HEK293 (cell line): ENCODE measurements at regions not wholly inside any gene's neighbourhood (a gene's known extent, or its start where the extent isn't known, plus 50 kb on each side); places are given as distances from the start of the nearest gene placed in this dataset.

Source experiments
- MEIS1 ChIP-seq: sonication (generic); formaldehyde crosslinking; IDR thresholded peaks from 2 replicates; pipeline ENCODE4 v1.8.1; 2022; ENCODE audit warnings: missing genetic modification reagents, mild to moderate bottlenecking, borderline replicate concordance
- TCF7L2 ChIP-seq: IDR thresholded peaks from 2 replicates; pipeline ENCODE4 v1.6.1; 2011; ENCODE audit warnings: low read depth, mild to moderate bottlenecking, inconsistent platforms, low read length, moderate library complexity, borderline replicate concordance
- ZFP3 ChIP-seq: fragments of 450-650 bp; formaldehyde crosslinking; IDR thresholded peaks from 2 replicates; pipeline ENCODE4 v1.5.1; 2016; ENCODE audit warnings: low read depth, missing biosample characterization, missing genetic modification characterization
- ZNF747 ChIP-seq: fragments of 450-650 bp; formaldehyde crosslinking; IDR thresholded peaks from 2 replicates; pipeline ENCODE4 v1.5.1; 2016; ENCODE audit warnings: missing biosample characterization, missing genetic modification characterization
- ZSCAN16 ChIP-seq: fragments of 450-650 bp; formaldehyde crosslinking; IDR thresholded peaks from 2 replicates; pipeline ENCODE4 v1.5.1; 2016; ENCODE audit warnings: missing biosample characterization, missing genetic modification characterization
- TF ChIP-seq, protein P1 (sequence below): fragments of 450-650 bp; formaldehyde crosslinking; IDR thresholded peaks from 2 replicates; pipeline ENCODE4 v1.5.1; 2016; ENCODE audit warnings: missing biosample characterization, missing genetic modification characterization

DNA sequence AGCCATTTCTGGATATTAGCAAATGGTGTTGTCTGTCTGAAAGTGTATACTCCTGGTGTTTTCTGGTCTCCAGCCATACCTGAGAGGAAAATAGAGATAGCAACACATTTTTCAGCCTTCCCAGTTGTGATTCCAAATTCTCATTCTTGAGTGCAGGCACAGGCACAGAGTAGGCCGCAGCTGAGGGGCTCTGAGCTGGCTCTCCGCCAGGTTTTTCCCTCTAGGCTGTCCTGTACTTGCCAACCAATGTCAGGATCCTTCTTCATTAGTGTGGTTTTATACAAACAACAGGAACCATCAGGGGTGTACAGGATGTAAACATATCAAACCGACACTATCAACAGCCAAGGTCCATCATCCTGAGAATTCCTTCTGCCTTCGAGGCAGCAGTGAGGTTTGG is 1733.6 kb upstream of the CELF4 start:
- TF ChIP-seq ZSCAN16 (no peak), MEIS1 (CRISPR knock-in tag) (no peak), ZNF747 (tag by site-specific recombination) (no peak), ZFP3 (tag by site-specific recombination) (no peak), TCF7L2 (no peak)
- TF ChIP-seq, protein P1, sequence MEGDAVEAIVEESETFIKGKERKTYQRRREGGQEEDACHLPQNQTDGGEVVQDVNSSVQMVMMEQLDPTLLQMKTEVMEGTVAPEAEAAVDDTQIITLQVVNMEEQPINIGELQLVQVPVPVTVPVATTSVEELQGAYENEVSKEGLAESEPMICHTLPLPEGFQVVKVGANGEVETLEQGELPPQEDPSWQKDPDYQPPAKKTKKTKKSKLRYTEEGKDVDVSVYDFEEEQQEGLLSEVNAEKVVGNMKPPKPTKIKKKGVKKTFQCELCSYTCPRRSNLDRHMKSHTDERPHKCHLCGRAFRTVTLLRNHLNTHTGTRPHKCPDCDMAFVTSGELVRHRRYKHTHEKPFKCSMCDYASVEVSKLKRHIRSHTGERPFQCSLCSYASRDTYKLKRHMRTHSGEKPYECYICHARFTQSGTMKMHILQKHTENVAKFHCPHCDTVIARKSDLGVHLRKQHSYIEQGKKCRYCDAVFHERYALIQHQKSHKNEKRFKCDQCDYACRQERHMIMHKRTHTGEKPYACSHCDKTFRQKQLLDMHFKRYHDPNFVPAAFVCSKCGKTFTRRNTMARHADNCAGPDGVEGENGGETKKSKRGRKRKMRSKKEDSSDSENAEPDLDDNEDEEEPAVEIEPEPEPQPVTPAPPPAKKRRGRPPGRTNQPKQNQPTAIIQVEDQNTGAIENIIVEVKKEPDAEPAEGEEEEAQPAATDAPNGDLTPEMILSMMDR = no peak
